ENCODE measurements at regions not wholly inside any gene's neighbourhood (a gene's known extent, or its start where the extent isn't known, plus 50 kb on each side); places are given as distances from the start of the nearest gene placed in this dataset.

GRCh38 chr3:41064526-41064925 lies 134.8 kb upstream of the CTNNB1 start:
- no peaks in the 10 kb centered on the region for H3K36me3 Mint-ChIP-seq (ENCODE audit: low read depth, unreplicated experiment)
- Histone ChIP-seq H3K79me2 (ENCODE audit: insufficient read depth, low read length) (no peaks in the 10 kb centered on the region), H4K20me1 (ENCODE audit: insufficient read depth, low read length) (no peaks in the 10 kb centered on the region), H3K4me2 (ENCODE audit: low read length) (no peak overlapping the region), H3K27ac (ENCODE audit: low read depth, low read length) (no peak overlapping the region), H3K27me3 (ENCODE audit: insufficient read depth, low read length) (no peaks in the 10 kb centered on the region), H3K9me3 (ENCODE audit: insufficient read depth, low read depth, low read length) (no peaks in the 10 kb centered on the region), H3K36me3 (ENCODE audit: insufficient read depth, low read length) (no peaks in the 10 kb centered on the region), H3K4me3 (ENCODE audit: insufficient read depth, low read depth, low read length) (no peak overlapping the region), H3K4me1 (ENCODE audit: insufficient read depth, low read length) (no peaks in the 10 kb centered on the region), H3K9ac (ENCODE audit: low read length) (no peak overlapping the region), H2AFZ (ENCODE audit: low read depth, low read length) (no peak overlapping the region)
- TF ChIP-seq EZH2 (IDR thresholded peaks at IDR 0.05; ENCODE audit: insufficient read depth, low read length) (no peak), CTCF (IDR thresholded peaks at IDR 0.05; ENCODE audit: insufficient read depth, low read depth, low read length) (no peak)
- DNase-seq (ENCODE audit: low read depth): no peak
- no peak overlapping the region for H3K4me3 Mint-ChIP-seq (ENCODE audit: unreplicated experiment)
- H3K4me1 Mint-ChIP-seq (ENCODE audit: low read depth, unreplicated experiment): peaks cover 1% of the 10 kb centered on the region
- H3K27ac Mint-ChIP-seq (ENCODE audit: unreplicated experiment): no peak overlapping the region
- peaks cover 2% of the 10 kb centered on the region for H3K9me3 Mint-ChIP-seq (ENCODE audit: unreplicated experiment)
- H3K27me3 Mint-ChIP-seq (ENCODE audit: low read depth, unreplicated experiment): peaks cover 19% of the 10 kb centered on the region
- FAIRE-seq: no peak

GRCh38 chr3:41065340-41065739 lies 134.0 kb upstream of the CTNNB1 start:
- no peak overlapping the region for H3K27ac Mint-ChIP-seq (ENCODE audit: unreplicated experiment)
- H3K9me3 Mint-ChIP-seq (ENCODE audit: unreplicated experiment): peaks cover 2% of the 10 kb centered on the region
- no peaks in the 10 kb centered on the region for H3K27me3 ChIP-seq (ENCODE audit: insufficient read depth, low read length)
- H3K9ac ChIP-seq (ENCODE audit: low read length): no peak overlapping the region
- no peaks in the 10 kb centered on the region for H3K36me3 ChIP-seq (ENCODE audit: insufficient read depth, low read length)
- no peaks in the 10 kb centered on the region for H3K79me2 ChIP-seq (ENCODE audit: insufficient read depth, low read length)
- peaks cover 19% of the 10 kb centered on the region for H3K27me3 Mint-ChIP-seq (ENCODE audit: low read depth, unreplicated experiment)
- no peak for DNase-seq (ENCODE audit: low read depth)
- no peaks in the 10 kb centered on the region for H4K20me1 ChIP-seq (ENCODE audit: insufficient read depth, low read length)
- no peak overlapping the region for H3K4me2 ChIP-seq (ENCODE audit: low read length)
- no peak for FAIRE-seq
- H3K4me3 ChIP-seq (ENCODE audit: insufficient read depth, low read depth, low read length): no peak overlapping the region
- H3K9me3 ChIP-seq (ENCODE audit: insufficient read depth, low read depth, low read length): no peaks in the 10 kb centered on the region
- H3K36me3 Mint-ChIP-seq (ENCODE audit: low read depth, unreplicated experiment): no peaks in the 10 kb centered on the region
- no peak overlapping the region for H3K4me3 Mint-ChIP-seq (ENCODE audit: unreplicated experiment)
- no peak for TF ChIP-seq EZH2 (IDR thresholded peaks at IDR 0.05; ENCODE audit: insufficient read depth, low read length)
- no peak overlapping the region for H3K27ac ChIP-seq (ENCODE audit: low read depth, low read length)
- H2AFZ ChIP-seq (ENCODE audit: low read depth, low read length): no peak overlapping the region
- peaks cover 1% of the 10 kb centered on the region for H3K4me1 Mint-ChIP-seq (ENCODE audit: low read depth, unreplicated experiment)
- no peaks in the 10 kb centered on the region for H3K4me1 ChIP-seq (ENCODE audit: insufficient read depth, low read length)

- TF ChIP-seq EZH2 (IDR thresholded peaks at IDR 0.05; ENCODE audit: insufficient read depth, low read length): no peak
- no peak for TF ChIP-seq CTCF (IDR thresholded peaks at IDR 0.05; ENCODE audit: insufficient read depth, low read depth, low read length)
- Mint-ChIP-seq H3K4me1 (ENCODE audit: low read depth, unreplicated experiment) (peaks cover 1% of the 10 kb centered on the region), H3K9me3 (ENCODE audit: unreplicated experiment) (peaks cover 13% of the 10 kb centered on the region), H3K36me3 (ENCODE audit: low read depth, unreplicated experiment) (no peaks in the 10 kb centered on the region), H3K4me3 (ENCODE audit: unreplicated experiment) (no peak overlapping the region), H3K27me3 (ENCODE audit: low read depth, unreplicated experiment) (peaks cover 4% of the 10 kb centered on the region), H3K27ac (ENCODE audit: unreplicated experiment) (no peak overlapping the region)
- H3K36me3 ChIP-seq (ENCODE audit: insufficient read depth, low read length): no peaks in the 10 kb centered on the region
- no peak for DNase-seq (ENCODE audit: low read depth)
- no peak overlapping the region for H3K4me2 ChIP-seq (ENCODE audit: low read length)
- no peaks in the 10 kb centered on the region for H4K20me1 ChIP-seq (ENCODE audit: insufficient read depth, low read length)
- no peak overlapping the region for H3K27ac ChIP-seq (ENCODE audit: low read depth, low read length)
- no peak overlapping the region for H2AFZ ChIP-seq (ENCODE audit: low read depth, low read length)
- H3K79me2 ChIP-seq (ENCODE audit: insufficient read depth, low read length): no peaks in the 10 kb centered on the region
- H3K4me1 ChIP-seq (ENCODE audit: insufficient read depth, low read length): no peaks in the 10 kb centered on the region
- no peak overlapping the region for H3K9ac ChIP-seq (ENCODE audit: low read length)
- FAIRE-seq: no peak
- no peaks in the 10 kb centered on the region for H3K27me3 ChIP-seq (ENCODE audit: insufficient read depth, low read length)
- H3K4me3 ChIP-seq (ENCODE audit: insufficient read depth, low read depth, low read length): no peak overlapping the region
- H3K9me3 ChIP-seq (ENCODE audit: insufficient read depth, low read depth, low read length): no peaks in the 10 kb centered on the region
Measured at GRCh38 chr3:41073190-41073589, 126.1 kb upstream of the CTNNB1 start.
